DND-41 (cell line): ENCODE measurements at regions not wholly inside any gene's neighbourhood (a gene's known extent, or its start where the extent isn't known, plus 50 kb on each side); places are given as distances from the start of the nearest gene placed in this dataset.

Experiments used
- ATAC-seq: fragments of 200-7000 bp; cut with Tn5 transposase; 3 replicates; pipeline ENCODE4 v1.9.1; 2021; ENCODE audit warnings: low read depth; ENCODE audit not compliant: insufficient read depth
- DNase-seq: peaks from one replicate; pipeline ENCODE4 v3.0.0-alpha.2; 2020
- H2AFZ ChIP-seq: 2 replicates; pipeline ENCODE4 v1.6.0; 2012; ENCODE audit warnings: low read depth, low read length
- H3K27ac ChIP-seq: 2 replicates; pipeline ENCODE4 v1.5.1; 2012; ENCODE audit warnings: low read length, inconsistent platforms
- H3K27me3 ChIP-seq: fragments of 200-600 bp; sonication (generic); 2 replicates; pipeline ENCODE4 v1.6.0; 2012; ENCODE audit warnings: low read length, mild to moderate bottlenecking, inconsistent platforms; ENCODE audit not compliant: insufficient read depth, poor library complexity
- H3K36me3 ChIP-seq: 2 replicates; pipeline ENCODE4 v1.5.1; 2012; ENCODE audit warnings: low read length, inconsistent platforms; ENCODE audit not compliant: insufficient read depth
- H3K4me1 ChIP-seq: 2 replicates; pipeline ENCODE4 v1.5.1; 2012; ENCODE audit warnings: mild to moderate bottlenecking, low read length; ENCODE audit not compliant: insufficient read depth
- H3K4me2 ChIP-seq: 2 replicates; pipeline ENCODE4 v1.6.0; 2012; ENCODE audit warnings: mild to moderate bottlenecking, moderate library complexity, low read length, inconsistent platforms; ENCODE audit not compliant: insufficient read depth
- H3K4me3 ChIP-seq, 2 experiments: fragments of 200-600 bp in 1 of 2; shearing (Covaris generic) in 1 of 2; 2 replicates each; pipeline ENCODE4 v1.5.1; 2012 to 2016; ENCODE audit warnings: inconsistent platforms in 2 of 2, low read length in 2 of 2, mild to moderate bottlenecking in 2 of 2, low read depth in 1 of 2, moderate library complexity in 1 of 2
- H3K79me2 ChIP-seq: 2 replicates; pipeline ENCODE4 v1.6.0; 2012; ENCODE audit warnings: low read length, inconsistent platforms; ENCODE audit not compliant: insufficient read depth
- H3K9ac ChIP-seq: 2 replicates; pipeline ENCODE4 v1.6.0; 2012; ENCODE audit warnings: low read depth, mild to moderate bottlenecking, inconsistent platforms, low read length, moderate library complexity
- H3K9me3 ChIP-seq: 2 replicates; pipeline ENCODE4 v1.5.1; 2012; ENCODE audit warnings: low read length, moderate library complexity, mild to moderate bottlenecking, inconsistent platforms; ENCODE audit not compliant: insufficient read depth, severe bottlenecking
- H4K20me1 ChIP-seq: 2 replicates; pipeline ENCODE4 v1.6.0; 2012; ENCODE audit warnings: low read length; ENCODE audit not compliant: insufficient read depth
- EZH2 ChIP-seq: IDR thresholded peaks from 3 replicates; pipeline ENCODE4 v1.6.1; 2012; ENCODE audit warnings: borderline replicate concordance, low read depth, mild to moderate bottlenecking, moderate library complexity, low read length, inconsistent platforms; ENCODE audit not compliant: severe bottlenecking
- TF ChIP-seq, protein P1 (sequence below): IDR thresholded peaks from 2 replicates; pipeline ENCODE4 v1.5.1; 2012; ENCODE audit warnings: borderline replicate concordance, low read length, moderate library complexity, mild to moderate bottlenecking; ENCODE audit not compliant: poor library complexity, severe bottlenecking; ENCODE audit errors: extremely low read depth

DNA sequence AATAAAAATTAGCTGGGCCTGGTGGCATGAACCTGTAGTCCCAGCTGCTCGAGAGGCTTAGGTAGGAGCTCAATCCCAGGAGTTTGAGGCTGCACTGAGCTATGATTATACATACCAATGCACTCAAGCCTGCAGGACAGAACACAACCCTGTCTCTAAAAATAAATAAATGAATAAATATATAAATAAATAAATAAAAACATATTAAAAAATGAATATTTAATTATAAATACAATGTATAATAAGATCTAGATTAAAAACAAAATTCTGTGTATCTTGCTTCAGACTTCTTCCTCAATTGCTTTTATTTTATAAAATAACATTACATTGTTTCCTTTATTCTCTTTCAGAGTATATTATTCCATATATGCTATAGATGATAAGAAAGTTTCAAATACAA is 1964.1 kb downstream of the PCDH9 start:
- no peak overlapping the region for H2AFZ ChIP-seq
- H3K27ac ChIP-seq = no peak overlapping the region
- H3K4me2 ChIP-seq = no peak overlapping the region
- no peaks in the 10 kb centered on the region for H3K79me2 ChIP-seq
- no peak for ATAC-seq
- no peaks in the 10 kb centered on the region for H4K20me1 ChIP-seq
- TF ChIP-seq EZH2 = no peak
- TF ChIP-seq, protein P1, sequence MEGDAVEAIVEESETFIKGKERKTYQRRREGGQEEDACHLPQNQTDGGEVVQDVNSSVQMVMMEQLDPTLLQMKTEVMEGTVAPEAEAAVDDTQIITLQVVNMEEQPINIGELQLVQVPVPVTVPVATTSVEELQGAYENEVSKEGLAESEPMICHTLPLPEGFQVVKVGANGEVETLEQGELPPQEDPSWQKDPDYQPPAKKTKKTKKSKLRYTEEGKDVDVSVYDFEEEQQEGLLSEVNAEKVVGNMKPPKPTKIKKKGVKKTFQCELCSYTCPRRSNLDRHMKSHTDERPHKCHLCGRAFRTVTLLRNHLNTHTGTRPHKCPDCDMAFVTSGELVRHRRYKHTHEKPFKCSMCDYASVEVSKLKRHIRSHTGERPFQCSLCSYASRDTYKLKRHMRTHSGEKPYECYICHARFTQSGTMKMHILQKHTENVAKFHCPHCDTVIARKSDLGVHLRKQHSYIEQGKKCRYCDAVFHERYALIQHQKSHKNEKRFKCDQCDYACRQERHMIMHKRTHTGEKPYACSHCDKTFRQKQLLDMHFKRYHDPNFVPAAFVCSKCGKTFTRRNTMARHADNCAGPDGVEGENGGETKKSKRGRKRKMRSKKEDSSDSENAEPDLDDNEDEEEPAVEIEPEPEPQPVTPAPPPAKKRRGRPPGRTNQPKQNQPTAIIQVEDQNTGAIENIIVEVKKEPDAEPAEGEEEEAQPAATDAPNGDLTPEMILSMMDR = no peak
- DNase-seq = no peak
- H3K4me1 ChIP-seq = peaks cover 4% of the 10 kb centered on the region; the same call in 1 of the 2 replicates
- H3K4me3 ChIP-seq = no peak overlapping the region
- no peaks in the 10 kb centered on the region for H3K27me3 ChIP-seq
- H3K9ac ChIP-seq = no peak overlapping the region
- H3K9me3 ChIP-seq = no peaks in the 10 kb centered on the region
- no peaks in the 10 kb centered on the region for H3K36me3 ChIP-seq

- H3K27ac ChIP-seq = no peak overlapping the region
- H2AFZ ChIP-seq = no peak overlapping the region; the same call in 1 of the 2 replicates
- H3K9me3 ChIP-seq = no peaks in the 10 kb centered on the region
- no peaks in the 10 kb centered on the region for H3K36me3 ChIP-seq
- TF ChIP-seq, protein P1 = no peak
- TF ChIP-seq EZH2 = no peak
- no peak overlapping the region for H3K4me3 ChIP-seq
- ATAC-seq = no peak
- no peak overlapping the region for H3K9ac ChIP-seq
- no peaks in the 10 kb centered on the region for H3K79me2 ChIP-seq
- H4K20me1 ChIP-seq = no peaks in the 10 kb centered on the region
- no peaks in the 10 kb centered on the region for H3K27me3 ChIP-seq
- DNase-seq = no peak
- H3K4me2 ChIP-seq = no peak overlapping the region
- H3K4me1 ChIP-seq = peaks cover 4% of the 10 kb centered on the region; the same call in 1 of the 2 replicates
Observed at GRCh38 chr13:65264066-65264465, 1966.1 kb downstream of the PCDH9 start.

DNA sequence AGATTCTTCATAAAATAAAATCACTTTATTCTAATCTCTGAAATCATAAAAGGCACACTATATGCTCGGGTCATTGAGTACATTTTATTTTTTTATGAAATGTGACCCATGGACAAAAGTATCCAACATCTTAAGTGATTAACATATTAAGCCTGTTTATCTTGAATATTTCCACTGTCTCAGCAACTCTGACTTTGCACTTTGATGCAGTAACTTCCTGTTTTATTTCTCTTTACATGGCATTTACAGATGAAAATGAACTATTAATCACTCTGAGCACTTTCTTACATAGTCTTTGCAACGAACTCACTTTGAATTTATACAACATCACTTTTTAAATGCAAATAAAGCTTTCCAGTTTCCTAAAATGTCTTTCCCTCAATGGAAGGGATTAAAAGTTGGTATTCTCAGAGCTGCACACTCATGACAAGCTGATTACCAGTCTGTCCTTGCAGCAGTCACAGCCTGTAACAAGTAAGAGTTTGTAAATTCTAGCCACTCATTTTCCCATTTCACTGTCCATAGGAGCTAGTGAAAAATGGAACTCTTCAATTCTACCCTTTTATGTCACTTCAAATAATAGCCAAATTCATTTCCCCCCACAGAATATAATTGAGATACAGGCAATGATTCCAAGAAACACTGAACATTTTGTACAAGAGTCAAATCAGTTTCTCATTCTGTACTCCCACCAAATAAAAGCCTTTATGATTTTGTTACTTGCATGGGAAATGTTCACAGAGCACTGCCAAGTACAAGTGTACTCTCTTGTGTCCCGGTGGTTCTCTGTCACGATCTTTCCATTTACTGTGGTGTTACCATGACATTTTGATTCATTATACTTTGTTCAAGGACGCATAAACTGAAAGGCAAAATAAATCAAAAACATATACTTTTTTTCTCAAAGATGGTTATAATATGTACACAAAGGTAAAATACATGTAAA is 1968.9 kb downstream of the PCDH9 start:
- H3K79me2 ChIP-seq = no peaks in the 10 kb centered on the region
- ATAC-seq = peak; percentile 71
- H3K9ac ChIP-seq = no peak overlapping the region
- H3K9me3 ChIP-seq = no peaks in the 10 kb centered on the region
- TF ChIP-seq, protein P1 = no peak
- no peak for TF ChIP-seq EZH2
- H3K4me3 ChIP-seq = peak overlapping the region in 1 of 2 experiments; percentile 40; a peak in 2 of 4 replicates
- no peak overlapping the region for H3K27ac ChIP-seq
- no peaks in the 10 kb centered on the region for H3K27me3 ChIP-seq
- H2AFZ ChIP-seq = peak overlapping the region; percentile 54
- no peak for DNase-seq
- H4K20me1 ChIP-seq = no peaks in the 10 kb centered on the region
- peak overlapping the region; percentile 56 for H3K4me2 ChIP-seq
- peaks cover 4% of the 10 kb centered on the region; the same call in 1 of the 2 replicates for H3K4me1 ChIP-seq
- H3K36me3 ChIP-seq = no peaks in the 10 kb centered on the region
